ENCODE measurements at regions not wholly inside any gene's neighbourhood (a gene's known extent, or its start where the extent isn't known, plus 50 kb on each side); places are given as distances from the start of the nearest gene placed in this dataset.

DNA sequence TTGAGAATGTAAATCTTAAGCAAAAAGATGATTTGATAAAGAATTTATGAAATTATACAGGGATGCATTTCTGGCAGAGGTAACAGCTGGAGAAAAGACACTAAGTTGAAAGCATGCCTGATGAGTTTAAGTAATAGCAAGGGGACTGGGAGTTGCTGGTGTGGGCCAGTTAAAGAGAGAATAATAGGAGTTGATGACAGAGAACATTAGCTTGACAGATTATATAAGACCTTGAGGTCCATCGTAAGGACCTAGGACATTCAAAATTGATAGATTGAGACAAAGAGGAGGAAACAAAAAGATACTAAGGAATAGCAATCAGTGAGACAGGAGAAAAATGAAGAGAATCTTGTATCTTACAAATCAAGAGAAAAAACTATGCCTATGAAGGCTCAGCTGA is 84.7 kb upstream of the TMPRSS15 start:
- TF ChIP-seq, protein P1, sequence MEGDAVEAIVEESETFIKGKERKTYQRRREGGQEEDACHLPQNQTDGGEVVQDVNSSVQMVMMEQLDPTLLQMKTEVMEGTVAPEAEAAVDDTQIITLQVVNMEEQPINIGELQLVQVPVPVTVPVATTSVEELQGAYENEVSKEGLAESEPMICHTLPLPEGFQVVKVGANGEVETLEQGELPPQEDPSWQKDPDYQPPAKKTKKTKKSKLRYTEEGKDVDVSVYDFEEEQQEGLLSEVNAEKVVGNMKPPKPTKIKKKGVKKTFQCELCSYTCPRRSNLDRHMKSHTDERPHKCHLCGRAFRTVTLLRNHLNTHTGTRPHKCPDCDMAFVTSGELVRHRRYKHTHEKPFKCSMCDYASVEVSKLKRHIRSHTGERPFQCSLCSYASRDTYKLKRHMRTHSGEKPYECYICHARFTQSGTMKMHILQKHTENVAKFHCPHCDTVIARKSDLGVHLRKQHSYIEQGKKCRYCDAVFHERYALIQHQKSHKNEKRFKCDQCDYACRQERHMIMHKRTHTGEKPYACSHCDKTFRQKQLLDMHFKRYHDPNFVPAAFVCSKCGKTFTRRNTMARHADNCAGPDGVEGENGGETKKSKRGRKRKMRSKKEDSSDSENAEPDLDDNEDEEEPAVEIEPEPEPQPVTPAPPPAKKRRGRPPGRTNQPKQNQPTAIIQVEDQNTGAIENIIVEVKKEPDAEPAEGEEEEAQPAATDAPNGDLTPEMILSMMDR (IDR thresholded peaks at IDR 0.05; ENCODE audit: control insufficient read depth, insufficient read depth, low read depth, low read length, missing control alignments) = no peak
- no peak overlapping the region for H3K4me3 ChIP-seq (ENCODE audit: control insufficient read depth, low read depth, low read length)
- DNase-seq (ENCODE audit: low read depth) = no peak

DNA sequence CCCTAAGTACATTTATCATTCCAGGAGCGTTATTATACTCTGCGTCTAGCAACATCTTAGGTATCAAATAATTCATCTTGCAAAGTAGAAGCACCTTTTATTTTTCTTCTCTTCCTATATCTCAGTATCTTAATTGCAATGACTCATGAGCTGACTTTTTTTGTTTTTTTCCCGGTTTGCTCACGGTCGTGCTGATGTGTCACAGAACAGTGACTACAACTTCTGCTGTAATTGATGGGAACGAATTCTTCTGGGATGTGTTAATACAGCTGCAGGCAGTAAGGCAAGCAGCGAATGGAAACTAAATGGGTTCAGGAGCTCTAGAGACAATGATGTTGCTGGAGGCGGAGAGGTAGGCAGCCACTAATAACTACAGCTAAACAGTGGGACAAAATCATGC is 89.8 kb upstream of the TMPRSS15 start:
- TF ChIP-seq, protein P1 (IDR thresholded peaks at IDR 0.05; ENCODE audit: control insufficient read depth, insufficient read depth, low read depth, low read length, missing control alignments) = no peak
- no peak for DNase-seq (ENCODE audit: low read depth)
- H3K4me3 ChIP-seq (ENCODE audit: control insufficient read depth, low read depth, low read length) = no peak overlapping the region

DNA sequence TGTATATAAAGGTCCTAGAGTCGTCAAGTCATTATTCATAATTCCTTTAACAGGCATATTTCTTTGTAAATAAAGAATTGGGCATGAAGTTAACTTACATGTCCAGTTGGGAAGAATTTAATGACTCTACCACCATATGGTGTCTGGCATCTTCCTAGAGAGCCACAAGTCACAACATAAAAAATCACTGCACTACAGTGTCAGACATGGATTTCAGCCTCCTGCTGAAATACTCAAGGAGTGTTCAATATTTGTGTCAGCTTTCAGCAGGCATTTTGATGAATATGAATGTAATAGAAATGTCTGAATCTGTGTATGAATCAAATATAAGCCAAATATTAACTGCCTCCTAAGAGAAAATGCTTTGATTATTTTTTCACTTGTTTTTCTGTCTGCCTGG is 91.9 kb upstream of the TMPRSS15 start:
- H3K4me3 ChIP-seq (ENCODE audit: control insufficient read depth, low read depth, low read length) = no peak overlapping the region
- no peak for DNase-seq (ENCODE audit: low read depth)
- TF ChIP-seq, protein P1 (IDR thresholded peaks at IDR 0.05; ENCODE audit: control insufficient read depth, insufficient read depth, low read depth, low read length, missing control alignments) = no peak

DNA sequence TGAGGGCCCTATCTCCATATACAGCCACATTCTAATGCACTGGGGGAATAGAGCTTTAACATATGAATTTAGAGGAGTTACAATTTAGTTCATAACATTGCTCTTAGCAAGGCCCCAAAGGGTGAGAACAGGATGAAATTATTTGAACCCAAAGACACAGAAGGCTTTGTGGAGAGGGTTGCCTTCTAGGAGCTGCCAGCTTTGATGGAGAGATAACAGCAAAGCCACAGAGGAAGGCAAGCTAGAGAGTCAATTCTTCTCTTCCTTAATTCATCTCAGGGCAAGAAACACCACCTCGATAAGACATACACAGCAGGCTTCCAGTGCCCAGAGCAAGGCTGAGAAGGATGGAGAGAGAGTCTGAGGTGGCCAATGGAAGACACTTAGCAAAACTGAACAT is 94.8 kb upstream of the TMPRSS15 start:
- no peak overlapping the region for H3K4me3 ChIP-seq (ENCODE audit: control insufficient read depth, low read depth, low read length)
- DNase-seq (ENCODE audit: low read depth) = no peak
- TF ChIP-seq, protein P1 (IDR thresholded peaks at IDR 0.05; ENCODE audit: control insufficient read depth, insufficient read depth, low read depth, low read length, missing control alignments) = no peak

DNA sequence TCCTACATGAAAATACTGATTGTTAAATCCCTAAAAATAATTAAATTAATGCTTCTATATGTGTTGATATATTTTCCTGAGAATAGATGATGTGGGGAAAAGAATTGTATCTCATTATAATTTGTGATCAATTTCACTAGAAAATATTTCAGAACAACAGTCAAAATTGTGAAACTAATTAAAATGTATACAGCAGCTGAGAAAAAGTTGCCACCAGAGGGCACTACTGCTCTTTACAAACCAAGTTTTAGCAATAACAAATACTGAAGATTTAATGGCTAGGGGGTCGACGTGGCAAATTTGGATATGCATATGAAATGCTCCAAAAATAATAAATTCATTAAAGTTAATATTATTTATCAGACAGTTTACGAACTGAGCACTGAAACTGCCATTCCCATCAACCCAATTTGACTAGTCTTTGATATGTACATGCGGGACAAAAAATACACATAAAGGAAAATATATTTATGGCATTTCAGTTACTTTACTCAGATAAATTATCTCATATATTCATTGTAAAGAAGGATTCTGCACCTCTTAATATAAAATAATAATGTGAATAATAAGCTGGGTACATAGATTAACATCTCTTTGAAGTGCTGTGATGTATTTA is 96.3 kb upstream of the TMPRSS15 start:
- H3K4me3 ChIP-seq (ENCODE audit: control insufficient read depth, low read depth, low read length) = no peak overlapping the region
- no peak for DNase-seq (ENCODE audit: low read depth)
- TF ChIP-seq, protein P1 (IDR thresholded peaks at IDR 0.05; ENCODE audit: control insufficient read depth, insufficient read depth, low read depth, low read length, missing control alignments) = peak; percentile 34

DNA sequence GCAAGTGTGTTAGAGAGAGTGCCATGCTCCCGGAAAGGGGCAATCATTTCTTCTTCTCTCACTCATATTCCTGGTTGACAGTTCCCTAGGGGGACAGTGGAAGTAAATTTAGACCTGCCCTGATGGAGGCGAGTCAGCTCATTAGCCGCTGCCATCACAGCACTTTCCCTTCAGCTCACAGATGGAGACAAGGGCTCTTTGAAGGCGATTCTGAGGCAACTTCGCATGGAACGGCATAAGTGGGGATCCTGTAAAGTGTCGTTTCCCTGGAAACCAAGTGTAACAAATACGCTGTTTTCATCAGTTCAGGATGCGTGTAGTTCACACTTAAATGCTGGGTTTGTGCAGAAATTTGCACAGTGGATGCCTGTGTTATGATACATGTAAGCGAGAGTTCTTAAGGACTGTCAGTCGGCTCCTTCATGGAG is 114.5 kb upstream of the TMPRSS15 start:
- TF ChIP-seq, protein P1 (IDR thresholded peaks at IDR 0.05; ENCODE audit: control insufficient read depth, insufficient read depth, low read depth, low read length, missing control alignments) = no peak
- no peak for DNase-seq (ENCODE audit: low read depth)
- no peak overlapping the region for H3K4me3 ChIP-seq (ENCODE audit: control insufficient read depth, low read depth, low read length)
